A673 (cell line): ENCODE measurements at regions not wholly inside any gene's neighbourhood (a gene's known extent, or its start where the extent isn't known, plus 50 kb on each side); places are given as distances from the start of the nearest gene placed in this dataset.

Experiments
- BruUV-seq: library from RNA; stranded (reverse); fragments of 400-500 nt; replicated peaks from 2 replicates; lab custom pipeline; 2021; lab: Mats Ljungman, UMichigan
- CTCF ChIA-PET: fragments of 300-600 bp; sonication (Branson Sonifier 250); formaldehyde crosslinking; loops from one replicate; lab custom pipeline; 2022; ENCODE audit warnings: antibody characterized with exemption; lab: Charles Lee
- POLR2A ChIA-PET: fragments of 300-600 bp; sonication (Branson Sonifier 250); formaldehyde crosslinking; loops from one replicate; lab custom pipeline; 2022; ENCODE audit warnings: antibody characterized with exemption; ENCODE audit not compliant: low non-redundant PET; lab: Charles Lee
- DNase-seq: peaks from one replicate; pipeline ENCODE4 v3.0.0-alpha.2; 2015; ENCODE audit warnings: low spot score
- H3K27ac ChIP-seq: fragments of 200-600 bp; sonication (generic); 2 replicates; pipeline ENCODE4 v1.5.1; 2016; ENCODE audit warnings: mixed run types, low read depth, mild to moderate bottlenecking, mixed read lengths, antibody characterized with exemption, low read length; ENCODE audit not compliant: poor library complexity, severe bottlenecking
- H3K27me3 ChIP-seq: fragments of 200-600 bp; sonication (generic); replicated peaks from 2 replicates; pipeline ENCODE4 v1.6.1; 2017; ENCODE audit warnings: mixed run types, low read depth, mild to moderate bottlenecking, mixed read lengths, antibody characterized with exemption, low read length; ENCODE audit not compliant: insufficient read depth, poor library complexity
- H3K36me3 ChIP-seq: fragments of 200-600 bp; sonication (generic); 2 replicates; pipeline ENCODE4 v1.6.1; 2016; ENCODE audit warnings: mixed run types, mild to moderate bottlenecking, mixed read lengths, antibody characterized with exemption, low read length; ENCODE audit not compliant: insufficient read depth, poor library complexity, severe bottlenecking
- H3K4me1 ChIP-seq: fragments of 200-600 bp; sonication (generic); 2 replicates; pipeline ENCODE4 v1.6.1; 2017; ENCODE audit warnings: mixed run types, mild to moderate bottlenecking, mixed read lengths, antibody characterized with exemption, low read length; ENCODE audit not compliant: insufficient read depth, poor library complexity, severe bottlenecking
- H3K4me3 ChIP-seq: fragments of 200-600 bp; sonication (generic); 2 replicates; pipeline ENCODE4 v1.5.1; 2016; ENCODE audit warnings: low read depth, mixed run types, mild to moderate bottlenecking, mixed read lengths, low read length; ENCODE audit not compliant: poor library complexity, severe bottlenecking
- H3K9me3 ChIP-seq: fragments of 200-600 bp; sonication (generic); 2 replicates; pipeline ENCODE4 v1.6.1; 2016; ENCODE audit warnings: mixed run types, low read depth, mild to moderate bottlenecking, mixed read lengths, antibody characterized with exemption, low read length; ENCODE audit not compliant: poor library complexity, severe bottlenecking
- CTCF ChIP-seq: fragments of 300-800, 200-600 bp; sonication (generic); conservative IDR thresholded peaks from 2 replicates; pipeline ENCODE4 v1.5.1; 2017; ENCODE audit warnings: low read depth, mild to moderate bottlenecking, antibody characterized with exemption, low read length, moderate library complexity, mixed read lengths
- EZH2 ChIP-seq: fragments of 200-600 bp; sonication (generic); IDR thresholded peaks from 2 replicates; pipeline ENCODE4 v1.6.1; 2017; ENCODE audit warnings: borderline replicate concordance, low read depth, mild to moderate bottlenecking, mixed read lengths, antibody characterized with exemption, low read length; ENCODE audit not compliant: poor library complexity, severe bottlenecking
- intact Hi-C: fragments of 100-400 bp; cut with micrococcal nuclease; formaldehyde crosslinking; loops from one replicate; pipeline ENCODE4 v1.10.0; 2022; ENCODE audit not compliant: unreplicated experiment

- POLR2A ChIA-PET = no interaction called here
- intact Hi-C loops = no loop called here
- Histone ChIP-seq H3K4me1 (no peaks in the 10 kb centered on the region), H3K36me3 (no peaks in the 10 kb centered on the region), H3K27ac (no peak overlapping the region), H3K27me3 (no peaks in the 10 kb centered on the region), H3K9me3 (no peaks in the 10 kb centered on the region), H3K4me3 (no peak overlapping the region)
- DNase-seq = no peak
- CTCF ChIA-PET = no interaction called here
- BruUV-seq = no TSS peak
- TF ChIP-seq EZH2 = no peak
- TF ChIP-seq CTCF = no peak
Observed at GRCh38 chr4:13977746-13978145, 350.2 kb upstream of the BOD1L1 start.

GRCh38 chr4:13980317-13981310, 353.1 kb upstream of the BOD1L1 start:
- intact Hi-C loops = no loop called here
- CTCF ChIA-PET = no interaction called here
- no peak for DNase-seq
- POLR2A ChIA-PET = interaction anchor here (0.6 kb wide), 1 partner anchor 20 kb away, joined by 3 read pairs; no protein-coding TSS in a partner anchor
- H3K9me3 ChIP-seq = no peaks in the 10 kb centered on the region
- H3K27me3 ChIP-seq = no peaks in the 10 kb centered on the region
- H3K4me3 ChIP-seq = no peak overlapping the region
- no peaks in the 10 kb centered on the region for H3K36me3 ChIP-seq
- TF ChIP-seq EZH2 (no peak), CTCF (no peak)
- BruUV-seq = no TSS peak
- no peak overlapping the region for H3K27ac ChIP-seq
- no peaks in the 10 kb centered on the region for H3K4me1 ChIP-seq

GRCh38 chr4:13981499-13981898, 354.0 kb upstream of the BOD1L1 start:
- Histone ChIP-seq H3K36me3 (no peaks in the 10 kb centered on the region), H3K4me3 (no peak overlapping the region), H3K4me1 (no peaks in the 10 kb centered on the region), H3K27me3 (no peaks in the 10 kb centered on the region), H3K27ac (no peak overlapping the region), H3K9me3 (no peaks in the 10 kb centered on the region)
- TF ChIP-seq EZH2 (no peak), CTCF (no peak)
- intact Hi-C loops = no loop called here
- ChIA-PET CTCF (no interaction called here), POLR2A (no interaction called here)
- no TSS peak for BruUV-seq
- DNase-seq = no peak
